ENCODE measurements at regions not wholly inside any gene's neighbourhood (a gene's known extent, or its start where the extent isn't known, plus 50 kb on each side); places are given as distances from the start of the nearest gene placed in this dataset.

- intact Hi-C loops (cut with DNase I), result loop anchor here in 7 of 10 donors (5.0 to 10.0 kb wide), 8 partner anchors 169 to 367 kb away; no protein-coding TSS in a partner anchor
- peaks cover 0 to 6% (median 0%) of the 10 kb centered on the region in 9 donors for H3K4me1 ChIP-seq
- no peak for ATAC-seq
- 80 to 87% methylated on average over 9 of the region's 9 CpGs for WGBS, 2 donors
- H3K27ac ChIP-seq, result no peak overlapping the region
- DNase-seq, result no peak
- TF ChIP-seq CTCF (IDR thresholded peaks at IDR 0.05), result no peak
- no peaks in the 10 kb centered on the region for H3K36me3 ChIP-seq
- no peaks in the 10 kb centered on the region for H3K9me3 ChIP-seq
- H3K27me3 ChIP-seq, result peaks cover 0 to 25% (median 7%) of the 10 kb centered on the region in 7 donors
- H3K4me3 ChIP-seq, result no peak overlapping the region
Measured at GRCh38 chr6:166778046-166778445, 151.0 kb upstream of the RPS6KA2 start.

GRCh38 chr6:166777096-166777630, 150.1 kb upstream of the RPS6KA2 start:
- WGBS, 2 donors, result 84% methylated on average over 14 of the region's 14 CpGs
- no peak for TF ChIP-seq CTCF (IDR thresholded peaks at IDR 0.05)
- H3K4me1 ChIP-seq, result peaks cover 0 to 6% (median 0%) of the 10 kb centered on the region in 9 donors
- DNase-seq (no peak), ATAC-seq (no peak)
- H3K9me3 ChIP-seq, result no peaks in the 10 kb centered on the region
- no peaks in the 10 kb centered on the region for H3K36me3 ChIP-seq
- peaks cover 0 to 30% (median 9%) of the 10 kb centered on the region in 7 donors for H3K27me3 ChIP-seq
- no peak overlapping the region for H3K4me3 ChIP-seq
- intact Hi-C loops (cut with DNase I), result loop anchor here in 7 of 10 donors (5.0 to 10.0 kb wide), 8 partner anchors 170 to 368 kb away; no protein-coding TSS in a partner anchor
- H3K27ac ChIP-seq, result no peak overlapping the region

GRCh38 chr6:166776571-166776970, 149.5 kb upstream of the RPS6KA2 start:
- no peak overlapping the region for H3K4me3 ChIP-seq
- intact Hi-C loops (cut with DNase I), result loop anchor here in 7 of 10 donors (5.0 to 10.0 kb wide), 8 partner anchors 171 to 368 kb away; no protein-coding TSS in a partner anchor
- no peaks in the 10 kb centered on the region for H3K9me3 ChIP-seq
- DNase-seq (no peak), ATAC-seq (no peak)
- 85 to 90% methylated on average over 12 of the region's 12 CpGs for WGBS, 2 donors
- H3K27me3 ChIP-seq, result peaks cover 0 to 30% (median 9%) of the 10 kb centered on the region in 7 donors
- TF ChIP-seq CTCF (IDR thresholded peaks at IDR 0.05), result no peak
- no peak overlapping the region for H3K27ac ChIP-seq
- H3K36me3 ChIP-seq, result no peaks in the 10 kb centered on the region
- H3K4me1 ChIP-seq, result peaks cover 0 to 6% (median 0%) of the 10 kb centered on the region in 9 donors

GRCh38 chr6:166775923-166776220, 148.8 kb upstream of the RPS6KA2 start:
- no peaks in the 10 kb centered on the region for H3K9me3 ChIP-seq
- peaks cover 0 to 30% (median 9%) of the 10 kb centered on the region in 7 donors for H3K27me3 ChIP-seq
- no peak for TF ChIP-seq CTCF (IDR thresholded peaks at IDR 0.05)
- H3K4me3 ChIP-seq, result no peak overlapping the region
- DNase-seq, result no peak
- H3K36me3 ChIP-seq, result no peaks in the 10 kb centered on the region
- no peak for ATAC-seq
- H3K4me1 ChIP-seq, result peaks cover 0 to 6% (median 0%) of the 10 kb centered on the region in 9 donors
- intact Hi-C loops (cut with DNase I), result loop anchor here in 8 of 10 donors (2.0 to 10.0 kb wide), 9 partner anchors 171 to 369 kb away; no protein-coding TSS in a partner anchor
- no peak overlapping the region for H3K27ac ChIP-seq
- WGBS, 2 donors, result 74 to 79% methylated on average over 9 of the region's 9 CpGs

Data from heart right ventricle (tissue), 16 donors.